A549 (cell line): ENCODE measurements at regions not wholly inside any gene's neighbourhood (a gene's known extent, or its start where the extent isn't known, plus 50 kb on each side); places are given as distances from the start of the nearest gene placed in this dataset.

Experiments
- ATAC-seq, 2 experiments: fragments of 200-7000 bp in 1 of 2; fragments of >200 bp in 1 of 2; cut with Nextera tagmentation in 1 of 2; cut with Tn5 transposase in 1 of 2; 3 replicates each; pipeline versions ENCODE4 v1.8.0 to v1.9.1; 2018 to 2020; ENCODE audit warnings: mild to moderate bottlenecking in 1 of 2, moderate library complexity in 1 of 2
- CTCF ChIA-PET: fragments of 300-600 bp; sonication (Branson Sonifier 250); formaldehyde crosslinking; extraction: SDS; loops from one replicate; lab custom pipeline; 2021; ENCODE audit warnings: antibody characterized with exemption, inconsistent platforms; lab: Yijun Ruan, JAX
- POLR2A ChIA-PET: fragments of 350-600 bp; formaldehyde crosslinking; extraction: SDS; loops from one replicate; lab custom pipeline; 2021; ENCODE audit warnings: antibody characterized with exemption, inconsistent platforms; lab: Yijun Ruan, JAX
- DNase-seq, 2 experiments: peaks; one replicate each; pipeline versions ENCODE4 v3.0.0 to v3.0.0-alpha.2; 2011 to 2016; ENCODE audit warnings: low read depth in 1 of 2, low spot score in 1 of 2
- FAIRE-seq: peaks from 2 replicates; lab custom pipeline; 2011; peaks lifted over from hg19 to GRCh38; lab: Jason Lieb, UNC
- H3K27ac ChIP-seq, 2 experiments: fragments of >200 bp; sonication (Bioruptor Twin); formaldehyde crosslinking; 3 replicates each; pipeline ENCODE4 v1.5.1; 2016 to 2017
- H3K4me1 ChIP-seq: fragments of >200 bp; sonication (Bioruptor Twin); formaldehyde crosslinking; 3 replicates; pipeline ENCODE4 v1.6.1; 2016
- H3K4me2 ChIP-seq: fragments of >200 bp; sonication (Bioruptor Twin); formaldehyde crosslinking; 3 replicates; pipeline ENCODE4 v1.6.1; 2016
- H3K4me3 ChIP-seq: fragments of >200 bp; sonication (Bioruptor Twin); formaldehyde crosslinking; 3 replicates; pipeline ENCODE4 v1.5.1; 2016
- H3K9me3 ChIP-seq: fragments of >200 bp; sonication (Bioruptor Twin); formaldehyde crosslinking; 3 replicates; pipeline ENCODE4 v1.6.1; 2016
- CBX2 ChIP-seq: fragments of 200-600 bp; sonication (generic); IDR thresholded peaks from 2 replicates; pipeline ENCODE4 v1.6.1; 2016; ENCODE audit warnings: low read depth, mild to moderate bottlenecking, borderline replicate concordance
- EHMT2 ChIP-seq: fragments of 200-600 bp; sonication (generic); IDR thresholded peaks from 2 replicates; pipeline ENCODE4 v1.6.1; 2016; ENCODE audit warnings: antibody characterized with exemption, low read depth, mild to moderate bottlenecking, moderate library complexity
- EP300 ChIP-seq, 2 experiments: fragments of >200 bp; sonication (Bioruptor Twin); formaldehyde crosslinking; IDR thresholded peaks; 2 replicates in 1 of 2; 3 replicates in 1 of 2; pipeline ENCODE4 v1.6.1; 2016 to 2017
- HDAC2 ChIP-seq: fragments of 200-600 bp; sonication (generic); IDR thresholded peaks from 2 replicates; pipeline ENCODE4 v1.6.1; 2016
- HOXB5 ChIP-seq: fragments of 250-450 bp; sonication (Bioruptor Pico); IDR thresholded peaks from 2 replicates; pipeline ENCODE4 v1.5.0; 2020; ENCODE audit warnings: mild to moderate bottlenecking, moderate library complexity
- JUN ChIP-seq, 2 experiments: fragments of >200 bp; sonication (Bioruptor Twin); formaldehyde crosslinking; IDR thresholded peaks; 2 replicates in 1 of 2; 3 replicates in 1 of 2; pipeline ENCODE4 v1.6.1; 2016 to 2017
- JUNB ChIP-seq: fragments of >200 bp; sonication (Bioruptor Twin); formaldehyde crosslinking; IDR thresholded peaks from 2 replicates; pipeline ENCODE4 v1.6.1; 2016
- MAZ ChIP-seq: fragments of 150-350 bp; IDR thresholded peaks from 2 replicates; pipeline ENCODE4 v1.6.1; 2014; ENCODE audit warnings: antibody characterized with exemption, low read depth, low read length, borderline replicate concordance
- NFE2L2 ChIP-seq: fragments of 150-350 bp; conservative IDR thresholded peaks from 2 replicates; pipeline ENCODE4 v1.6.1; 2014; ENCODE audit warnings: low read length
- NR3C1 ChIP-seq: fragments of >200 bp; sonication (Bioruptor Twin); formaldehyde crosslinking; IDR thresholded peaks from 3 replicates; pipeline ENCODE4 v1.6.1; 2017
- PHF8 ChIP-seq: fragments of 200-600 bp; sonication (generic); IDR thresholded peaks from 2 replicates; pipeline ENCODE4 v1.6.1; 2016; ENCODE audit warnings: low read depth, mild to moderate bottlenecking, antibody characterized with exemption, moderate library complexity, borderline replicate concordance
- POLR2A ChIP-seq: IDR thresholded peaks from 2 replicates; pipeline ENCODE4 v1.6.1; 2012; ENCODE audit warnings: mild to moderate bottlenecking, low read length
- RCOR1 ChIP-seq: fragments of 150-350 bp; IDR thresholded peaks from 2 replicates; pipeline ENCODE4 v1.6.1; 2014; ENCODE audit warnings: antibody characterized with exemption, low read length, low read depth
- RFX5 ChIP-seq: fragments of 450-650 bp; IDR thresholded peaks from 2 replicates; pipeline ENCODE4 v1.7.1; 2014; ENCODE audit warnings: antibody characterized with exemption, mild to moderate bottlenecking, moderate library complexity
- SREBF2 ChIP-seq: fragments of 450-650 bp; IDR thresholded peaks from 2 replicates; pipeline ENCODE4 v1.6.1; 2014; ENCODE audit warnings: mild to moderate bottlenecking, moderate library complexity
- TFCP2L1 ChIP-seq: fragments of 250-450 bp; sonication (Bioruptor Pico); IDR thresholded peaks from 2 replicates; pipeline ENCODE4 v1.5.0; 2021; ENCODE audit warnings: mild to moderate bottlenecking
- TP53 ChIP-seq: fragments of 250-450 bp; sonication (Bioruptor Pico); IDR thresholded peaks from 2 replicates; pipeline ENCODE4 v1.5.0; 2021; ENCODE audit warnings: mild to moderate bottlenecking, moderate library complexity
- ZC3H11A ChIP-seq: fragments of 450-650 bp; IDR thresholded peaks from 2 replicates; pipeline ENCODE4 v1.6.1; 2014; ENCODE audit warnings: antibody characterized with exemption, mild to moderate bottlenecking
- ZNF302 ChIP-seq: fragments of 250-450 bp; sonication (Bioruptor Pico); IDR thresholded peaks from 2 replicates; pipeline ENCODE4 v1.9.0; 2021; ENCODE audit warnings: inconsistent platforms, mild to moderate bottlenecking, moderate library complexity
- ZSCAN20 ChIP-seq: fragments of 250-450 bp; sonication (Bioruptor Pico); IDR thresholded peaks from 2 replicates; pipeline ENCODE4 v1.8.0; 2022; ENCODE audit warnings: mild to moderate bottlenecking, moderate library complexity
- WGBS: methylation state at CpG from one replicate; pipeline ENCODE4 v1.1.6; 2017; ENCODE audit errors: missing lambda C conversion rate; 5-methylcytosine and 5-hydroxymethylcytosine counted together
- TF ChIP-seq, protein P1 (sequence below): fragments of >200 bp; sonication (Bioruptor Twin); formaldehyde crosslinking; IDR thresholded peaks from 3 replicates; pipeline ENCODE4 v1.6.1; 2016
- TF ChIP-seq, protein P2 (sequence below): fragments of 200-600 bp; sonication (generic); IDR thresholded peaks from 2 replicates; pipeline ENCODE4 v1.6.1; 2016; ENCODE audit warnings: antibody characterized with exemption, mild to moderate bottlenecking, moderate library complexity
- TF ChIP-seq, protein P3 (sequence below): fragments of >200 bp; sonication (Bioruptor Twin); formaldehyde crosslinking; IDR thresholded peaks from 2 replicates; pipeline ENCODE4 v1.6.1; 2016
- TF ChIP-seq, protein P4 (sequence below): fragments of 450-650 bp; IDR thresholded peaks from 2 replicates; pipeline ENCODE4 v1.6.1; 2014; ENCODE audit warnings: antibody characterized with exemption
- TF ChIP-seq, protein P5 (sequence below): IDR thresholded peaks from 2 replicates; pipeline ENCODE4 v1.6.1; 2012

DNA sequence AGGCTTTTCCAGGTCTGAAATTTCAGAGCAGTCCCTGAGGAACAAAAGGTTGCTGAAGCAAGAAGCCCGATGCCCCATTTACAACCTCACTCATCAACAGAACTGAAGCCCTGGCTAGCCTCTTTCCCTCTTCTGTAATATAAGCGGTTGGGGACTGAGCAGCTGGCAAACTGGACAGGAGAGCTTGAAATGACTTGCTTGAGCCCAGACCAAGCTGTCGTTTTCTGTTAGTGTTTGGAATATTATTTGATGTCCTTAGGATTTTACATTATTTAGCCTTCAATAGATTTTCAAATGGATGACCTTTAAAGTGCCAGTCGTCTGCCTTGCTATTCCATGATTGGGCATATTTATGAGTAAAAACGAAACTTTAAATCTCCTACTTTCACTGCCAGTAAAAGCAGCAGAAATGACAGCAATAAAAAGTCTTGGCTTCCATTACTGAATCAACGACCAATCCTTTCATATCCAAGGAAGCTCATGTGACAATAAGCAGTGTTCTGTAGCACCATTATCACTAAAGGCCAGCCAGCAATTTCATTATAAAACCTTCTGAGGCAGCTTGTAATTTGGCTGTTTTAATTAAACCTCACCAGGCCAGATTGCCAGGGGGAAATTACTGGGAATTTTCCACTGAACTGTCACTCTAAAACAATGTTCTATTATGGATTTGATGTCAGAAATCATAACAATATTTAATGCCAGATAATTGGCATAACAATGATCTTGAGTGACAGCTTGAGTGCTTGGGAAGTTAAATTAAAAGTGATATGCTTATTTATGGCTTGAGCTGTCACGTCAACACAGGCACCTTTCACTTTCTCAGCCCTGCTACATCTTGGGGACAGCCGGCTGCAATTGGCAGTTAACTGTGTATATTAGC, 85.9 kb downstream of the LSMEM1 start:
- no peak for TF ChIP-seq SREBF2
- TF ChIP-seq RCOR1: no peak
- TF ChIP-seq CBX2: no peak
- TF ChIP-seq EP300 (IDR thresholded peaks at IDR 0.05): no peak
- TF ChIP-seq RFX5: no peak
- no peak for TF ChIP-seq TFCP2L1 (CRISPR knock-in tag)
- TF ChIP-seq NFE2L2: no peak
- TF ChIP-seq, protein P1, sequence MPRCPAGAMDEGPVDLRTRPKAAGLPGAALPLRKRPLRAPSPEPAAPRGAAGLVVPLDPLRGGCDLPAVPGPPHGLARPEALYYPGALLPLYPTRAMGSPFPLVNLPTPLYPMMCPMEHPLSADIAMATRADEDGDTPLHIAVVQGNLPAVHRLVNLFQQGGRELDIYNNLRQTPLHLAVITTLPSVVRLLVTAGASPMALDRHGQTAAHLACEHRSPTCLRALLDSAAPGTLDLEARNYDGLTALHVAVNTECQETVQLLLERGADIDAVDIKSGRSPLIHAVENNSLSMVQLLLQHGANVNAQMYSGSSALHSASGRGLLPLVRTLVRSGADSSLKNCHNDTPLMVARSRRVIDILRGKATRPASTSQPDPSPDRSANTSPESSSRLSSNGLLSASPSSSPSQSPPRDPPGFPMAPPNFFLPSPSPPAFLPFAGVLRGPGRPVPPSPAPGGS: no peak
- TF ChIP-seq POLR2A: no peak
- TF ChIP-seq, protein P2, sequence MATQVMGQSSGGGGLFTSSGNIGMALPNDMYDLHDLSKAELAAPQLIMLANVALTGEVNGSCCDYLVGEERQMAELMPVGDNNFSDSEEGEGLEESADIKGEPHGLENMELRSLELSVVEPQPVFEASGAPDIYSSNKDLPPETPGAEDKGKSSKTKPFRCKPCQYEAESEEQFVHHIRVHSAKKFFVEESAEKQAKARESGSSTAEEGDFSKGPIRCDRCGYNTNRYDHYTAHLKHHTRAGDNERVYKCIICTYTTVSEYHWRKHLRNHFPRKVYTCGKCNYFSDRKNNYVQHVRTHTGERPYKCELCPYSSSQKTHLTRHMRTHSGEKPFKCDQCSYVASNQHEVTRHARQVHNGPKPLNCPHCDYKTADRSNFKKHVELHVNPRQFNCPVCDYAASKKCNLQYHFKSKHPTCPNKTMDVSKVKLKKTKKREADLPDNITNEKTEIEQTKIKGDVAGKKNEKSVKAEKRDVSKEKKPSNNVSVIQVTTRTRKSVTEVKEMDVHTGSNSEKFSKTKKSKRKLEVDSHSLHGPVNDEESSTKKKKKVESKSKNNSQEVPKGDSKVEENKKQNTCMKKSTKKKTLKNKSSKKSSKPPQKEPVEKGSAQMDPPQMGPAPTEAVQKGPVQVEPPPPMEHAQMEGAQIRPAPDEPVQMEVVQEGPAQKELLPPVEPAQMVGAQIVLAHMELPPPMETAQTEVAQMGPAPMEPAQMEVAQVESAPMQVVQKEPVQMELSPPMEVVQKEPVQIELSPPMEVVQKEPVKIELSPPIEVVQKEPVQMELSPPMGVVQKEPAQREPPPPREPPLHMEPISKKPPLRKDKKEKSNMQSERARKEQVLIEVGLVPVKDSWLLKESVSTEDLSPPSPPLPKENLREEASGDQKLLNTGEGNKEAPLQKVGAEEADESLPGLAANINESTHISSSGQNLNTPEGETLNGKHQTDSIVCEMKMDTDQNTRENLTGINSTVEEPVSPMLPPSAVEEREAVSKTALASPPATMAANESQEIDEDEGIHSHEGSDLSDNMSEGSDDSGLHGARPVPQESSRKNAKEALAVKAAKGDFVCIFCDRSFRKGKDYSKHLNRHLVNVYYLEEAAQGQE: no peak
- no peak for TF ChIP-seq ZC3H11A
- ChIA-PET CTCF (interaction anchor here (0.6 kb wide), 1 partner anchor 440 kb away, joined by 3 read pairs; no protein-coding TSS in a partner anchor), POLR2A (no interaction called here)
- H3K4me2 ChIP-seq: no peak overlapping the region
- DNase-seq: no peak
- H3K4me1 ChIP-seq: no peaks in the 10 kb centered on the region
- no peak overlapping the region for H3K27ac ChIP-seq
- FAIRE-seq: no peak
- no peak overlapping the region for H3K4me3 ChIP-seq
- 18% methylated on average over 8 of the region's 8 CpGs for WGBS
- H3K9me3 ChIP-seq: no peaks in the 10 kb centered on the region
- ATAC-seq: no peak

DNA sequence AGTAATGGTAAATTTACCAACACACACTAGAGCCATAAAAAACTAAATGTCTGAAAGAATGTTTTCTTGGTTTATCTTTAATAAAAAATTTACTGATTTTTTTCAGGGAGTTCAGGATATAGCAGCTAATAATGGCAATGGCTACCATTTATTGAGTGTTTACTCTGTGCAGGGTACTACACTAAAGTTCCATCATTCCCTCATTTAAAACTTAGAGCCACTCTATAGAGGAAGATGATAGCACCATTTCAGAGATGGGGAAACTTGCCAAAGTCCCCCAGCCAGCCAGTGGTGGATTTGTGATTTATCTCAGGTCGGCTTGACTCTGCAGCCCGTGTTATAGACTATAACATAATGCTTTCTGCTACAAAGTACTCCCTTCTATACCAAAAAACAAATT, 86.6 kb downstream of the LSMEM1 start:
- FAIRE-seq: no peak
- H3K4me2 ChIP-seq: no peak overlapping the region
- H3K9me3 ChIP-seq: no peaks in the 10 kb centered on the region
- ATAC-seq: no peak
- POLR2A ChIA-PET: no interaction called here
- no peak for TF ChIP-seq PHF8
- TF ChIP-seq EP300 (IDR thresholded peaks at IDR 0.05): no peak
- TF ChIP-seq ZSCAN20 (CRISPR knock-in tag): no peak
- no peak for TF ChIP-seq TP53 (CRISPR knock-in tag)
- no peak for TF ChIP-seq HOXB5 (CRISPR knock-in tag)
- TF ChIP-seq MAZ: no peak
- no peak for TF ChIP-seq ZNF302
- no peak for TF ChIP-seq NR3C1
- TF ChIP-seq, protein P3, sequence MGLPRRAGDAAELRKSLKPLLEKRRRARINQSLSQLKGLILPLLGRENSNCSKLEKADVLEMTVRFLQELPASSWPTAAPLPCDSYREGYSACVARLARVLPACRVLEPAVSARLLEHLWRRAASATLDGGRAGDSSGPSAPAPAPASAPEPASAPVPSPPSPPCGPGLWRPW: no peak
- no peak for TF ChIP-seq JUN (IDR thresholded peaks at IDR 0.05)
- TF ChIP-seq TFCP2L1 (CRISPR knock-in tag): no peak
- TF ChIP-seq JUNB: no peak
- TF ChIP-seq ZC3H11A: no peak
- TF ChIP-seq HDAC2: no peak
- TF ChIP-seq, protein P4, sequence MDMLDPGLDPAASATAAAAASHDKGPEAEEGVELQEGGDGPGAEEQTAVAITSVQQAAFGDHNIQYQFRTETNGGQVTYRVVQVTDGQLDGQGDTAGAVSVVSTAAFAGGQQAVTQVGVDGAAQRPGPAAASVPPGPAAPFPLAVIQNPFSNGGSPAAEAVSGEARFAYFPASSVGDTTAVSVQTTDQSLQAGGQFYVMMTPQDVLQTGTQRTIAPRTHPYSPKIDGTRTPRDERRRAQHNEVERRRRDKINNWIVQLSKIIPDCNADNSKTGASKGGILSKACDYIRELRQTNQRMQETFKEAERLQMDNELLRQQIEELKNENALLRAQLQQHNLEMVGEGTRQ: no peak
- TF ChIP-seq, protein P5, sequence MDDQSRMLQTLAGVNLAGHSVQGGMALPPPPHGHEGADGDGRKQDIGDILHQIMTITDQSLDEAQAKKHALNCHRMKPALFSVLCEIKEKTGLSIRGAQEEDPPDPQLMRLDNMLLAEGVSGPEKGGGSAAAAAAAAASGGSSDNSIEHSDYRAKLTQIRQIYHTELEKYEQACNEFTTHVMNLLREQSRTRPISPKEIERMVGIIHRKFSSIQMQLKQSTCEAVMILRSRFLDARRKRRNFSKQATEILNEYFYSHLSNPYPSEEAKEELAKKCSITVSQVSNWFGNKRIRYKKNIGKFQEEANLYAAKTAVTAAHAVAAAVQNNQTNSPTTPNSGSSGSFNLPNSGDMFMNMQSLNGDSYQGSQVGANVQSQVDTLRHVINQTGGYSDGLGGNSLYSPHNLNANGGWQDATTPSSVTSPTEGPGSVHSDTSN: no peak
- TF ChIP-seq POLR2A: no peak
- no peak for TF ChIP-seq EHMT2
- TF ChIP-seq, protein P1: no peak
- TF ChIP-seq, all 56 proteins: peak for 0
- WGBS: 34% methylated on average over 2 of the region's 2 CpGs
- Histone ChIP-seq H3K27ac (no peak overlapping the region), H3K4me3 (no peak overlapping the region), H3K4me1 (no peaks in the 10 kb centered on the region)
- CTCF ChIA-PET: no interaction called here
- no peak for DNase-seq
